GM21576 (cell line): ENCODE measurements at regions not wholly inside any gene's neighbourhood (a gene's known extent, or its start where the extent isn't known, plus 50 kb on each side); places are given as distances from the start of the nearest gene placed in this dataset.
"Not testable (repeated sequence)": the region's sequence is repeated elsewhere in the genome, so short reads cannot be mapped to it uniquely, and the experiment has no call there.

ENCODE experiments used
- ATAC-seq: cut with Tn5 transposase; IDR thresholded peaks from one replicate; pipeline ENCODE4 v1.9.1; 2021; ENCODE audit warnings: mild to moderate bottlenecking, moderate library complexity; ENCODE audit not compliant: unreplicated experiment

GRCh38 chr3:190990898-190991297 lies 128.4 kb upstream of the GMNC start:
- no peak for ATAC-seq

- ATAC-seq, result no peak
Observed at GRCh38 chr3:190989218-190989617, 126.7 kb upstream of the GMNC start.

GRCh38 chr3:190988102-190988501 lies 125.6 kb upstream of the GMNC start:
- ATAC-seq, result no peak

DNA sequence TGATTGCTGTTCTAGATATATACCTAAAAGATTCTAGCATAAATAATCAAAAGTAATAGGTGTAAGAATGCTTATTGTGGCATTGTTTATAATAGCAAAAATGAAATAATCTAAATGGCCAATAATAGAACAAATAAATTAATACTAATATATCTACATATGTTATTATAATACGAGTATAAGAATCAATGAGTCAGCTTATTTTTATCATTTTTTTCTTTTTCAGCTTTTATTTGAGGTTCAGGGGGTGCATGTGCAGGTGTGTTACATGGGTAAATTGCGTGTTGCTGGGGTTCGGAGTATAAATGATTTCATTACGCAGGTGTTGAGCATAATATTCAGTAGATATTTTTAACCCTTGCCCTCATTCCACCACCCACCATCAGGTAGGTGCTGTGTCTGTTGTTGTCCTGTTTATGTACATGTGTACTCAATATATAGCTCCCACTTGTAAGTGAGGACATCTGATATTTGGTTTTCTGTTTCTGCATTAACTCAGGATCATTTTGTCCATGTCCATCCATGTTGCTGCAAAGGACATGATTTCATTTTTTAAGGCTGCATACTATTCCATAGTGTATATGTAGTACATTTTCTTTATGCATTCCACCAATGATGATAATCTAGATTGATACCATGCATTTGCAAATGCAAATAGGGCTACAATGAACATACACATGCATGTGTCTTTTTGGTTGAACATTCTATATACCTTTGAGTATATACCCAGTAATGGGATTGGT lies 122.2 kb upstream of the GMNC start:
- ATAC-seq, result no peak

GRCh38 chr3:190983875-190984274 lies 121.4 kb upstream of the GMNC start:
- peak; percentile 52 for ATAC-seq

DNA sequence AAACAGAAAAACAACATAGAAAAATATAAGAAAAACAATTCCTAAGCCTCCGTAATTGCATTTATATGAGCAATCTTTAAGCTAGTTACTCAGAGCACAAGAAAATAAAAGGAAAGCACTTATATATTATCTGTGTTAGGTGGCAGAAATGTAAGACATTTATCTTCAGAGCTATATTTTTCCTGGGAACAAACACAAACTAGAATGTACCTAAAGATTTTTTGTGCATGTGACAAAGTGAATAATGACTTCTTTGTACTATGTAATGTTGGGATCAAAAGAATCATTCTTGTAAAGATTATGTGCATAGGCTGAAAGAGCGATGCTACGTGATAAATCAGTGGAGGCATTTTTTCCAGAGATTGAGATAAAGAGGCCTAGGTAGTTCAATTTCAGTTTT lies 111.3 kb upstream of the GMNC start:
- no peak for ATAC-seq

DNA sequence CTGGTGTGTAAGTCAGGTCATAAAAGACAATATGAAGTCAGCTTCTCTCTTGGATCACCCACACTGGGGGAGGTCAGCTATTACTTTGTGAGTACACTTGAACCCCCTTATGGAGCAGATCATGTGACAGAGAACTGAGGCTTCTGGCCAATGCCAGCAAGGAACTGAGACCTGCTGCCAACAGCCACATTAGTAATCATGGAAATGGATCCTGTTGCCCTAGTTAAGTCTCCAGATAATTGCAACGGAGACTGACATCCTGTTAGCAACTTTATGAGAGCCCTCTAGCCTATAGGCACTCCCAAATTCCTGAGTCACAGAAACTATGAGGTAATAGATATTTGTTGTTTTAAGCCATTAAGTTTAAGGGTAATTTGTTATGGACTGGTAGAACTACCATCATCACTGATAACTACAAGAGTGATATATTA lies 110.4 kb upstream of the GMNC start:
- ATAC-seq, result no peak

DNA sequence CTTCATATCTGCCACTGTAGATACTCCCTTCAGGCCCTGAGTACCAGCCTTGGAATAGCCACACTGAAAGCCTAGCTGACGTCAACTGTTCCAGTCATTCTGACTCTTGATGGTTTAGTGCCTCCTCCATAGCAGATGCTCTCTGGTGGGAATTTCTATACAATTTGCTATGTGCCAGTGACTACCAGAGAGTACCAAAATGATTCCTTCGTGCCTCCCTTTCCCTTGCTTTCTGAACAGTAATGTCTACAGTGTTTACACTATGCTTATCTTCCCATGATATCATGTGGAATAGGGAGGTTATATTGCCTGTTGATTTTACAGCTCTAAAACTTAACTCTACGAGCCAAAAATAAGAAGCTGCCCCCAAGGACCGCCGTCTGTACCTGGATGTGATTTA lies 109.7 kb upstream of the GMNC start:
- no peak for ATAC-seq

DNA sequence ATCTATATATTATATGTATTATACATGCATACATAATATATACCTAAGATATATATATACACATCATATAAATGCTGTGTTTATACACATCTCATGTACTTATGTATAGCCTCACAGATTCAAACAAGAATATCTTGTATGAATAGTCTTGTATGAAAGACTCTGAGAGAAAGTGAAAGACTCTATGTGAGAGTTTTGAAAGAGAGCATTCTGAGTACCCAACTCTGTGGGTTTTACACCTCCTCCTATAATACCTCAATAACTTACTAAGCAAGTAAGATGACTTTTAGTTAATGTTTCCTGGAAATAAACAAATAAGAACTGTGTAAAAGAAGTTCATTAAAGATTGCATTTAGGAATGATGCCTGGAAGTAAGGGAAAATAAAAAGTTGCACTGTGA lies 108.1 kb upstream of the GMNC start:
- no peak for ATAC-seq

DNA sequence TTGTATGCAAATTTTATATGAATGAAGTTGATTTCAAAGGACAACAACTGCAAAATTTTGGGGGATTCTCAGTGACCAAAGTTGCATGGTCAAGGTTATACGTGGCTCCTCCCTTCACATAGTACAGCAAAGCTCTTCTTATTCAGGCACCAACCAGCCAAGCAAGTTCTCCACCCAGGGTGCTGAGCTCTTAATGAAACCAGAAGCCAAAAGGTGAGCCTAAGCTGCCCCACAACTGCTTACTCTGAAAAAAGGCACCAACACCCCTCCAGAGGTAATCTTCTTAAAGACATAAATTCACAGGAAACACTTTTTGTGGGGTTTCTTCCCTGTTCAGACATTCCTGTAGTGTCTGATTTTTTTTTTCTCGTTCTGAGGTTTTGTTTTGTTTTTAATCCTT lies 106.1 kb upstream of the GMNC start:
- no peak for ATAC-seq

- ATAC-seq, result not testable (repeated sequence)
Observed at GRCh38 chr3:190964931-190965330, 102.4 kb upstream of the GMNC start.

GRCh38 chr3:190959077-190959476 lies 96.6 kb upstream of the GMNC start:
- no peak for ATAC-seq

DNA sequence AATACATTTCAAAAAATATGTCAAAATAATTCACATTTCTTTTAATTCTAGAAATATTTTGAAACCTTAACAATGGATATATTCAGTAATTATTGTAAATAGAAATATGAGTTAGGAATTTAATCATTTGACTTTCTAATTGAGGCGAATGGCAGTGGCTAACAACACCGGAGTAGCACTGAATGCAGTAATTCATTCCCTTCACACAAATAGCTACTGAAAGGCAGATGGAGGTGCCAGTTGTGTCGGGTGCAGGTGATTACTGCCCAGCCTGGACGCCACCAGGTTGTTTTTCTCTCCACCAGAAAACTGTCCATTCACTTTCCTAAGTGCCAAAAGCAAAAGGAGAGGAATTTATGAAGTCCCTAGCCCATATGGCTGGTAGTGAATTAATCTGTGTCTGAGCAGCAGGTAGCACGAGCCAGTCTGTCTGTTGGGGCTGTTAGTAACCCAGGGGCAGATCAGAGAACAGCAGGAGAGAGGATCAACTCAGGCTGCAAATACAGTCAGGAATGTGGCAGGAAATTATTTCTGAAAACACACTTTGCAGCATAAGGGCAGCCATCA lies 79.3 kb upstream of the GMNC start:
- ATAC-seq, result no peak

GRCh38 chr3:190934616-190935015 lies 72.1 kb upstream of the GMNC start:
- not testable (repeated sequence) for ATAC-seq

DNA sequence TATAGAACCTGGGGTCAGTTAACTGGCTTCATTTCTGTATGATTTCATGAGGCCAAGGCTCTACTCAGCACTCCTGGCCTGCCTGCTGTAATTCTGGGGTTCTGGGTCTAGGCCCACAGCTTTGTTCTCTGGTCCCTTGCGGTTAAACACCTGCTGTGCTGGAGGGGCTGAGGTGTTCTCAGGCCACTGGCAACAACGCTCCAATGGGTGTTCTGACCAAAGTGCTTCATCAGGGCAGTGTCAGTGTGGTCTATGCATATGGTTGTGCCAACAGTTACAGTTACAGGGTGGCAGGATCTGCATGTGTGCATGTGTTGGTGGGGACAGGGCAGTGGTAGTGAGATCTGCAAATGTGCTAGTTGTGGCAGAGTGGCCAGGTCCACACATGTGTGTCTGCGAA lies 64.1 kb upstream of the GMNC start:
- ATAC-seq, result no peak

GRCh38 chr3:190912736-190913135 lies 50.2 kb upstream of the GMNC start:
- no peak for ATAC-seq
